ENCODE measurements at regions not wholly inside any gene's neighbourhood (a gene's known extent, or its start where the extent isn't known, plus 50 kb on each side); places are given as distances from the start of the nearest gene placed in this dataset.
"Not testable (repeated sequence)": the region's sequence is repeated elsewhere in the genome, so short reads cannot be mapped to it uniquely, and the experiment has no call there.

GRCh38 chr5:56310711-56311204 is 77.6 kb upstream of the ANKRD55 start:
- DNase-seq, result no peak

GRCh38 chr5:56309262-56309826 is 76.2 kb upstream of the ANKRD55 start:
- no peak for DNase-seq

GRCh38 chr5:56307714-56308333 is 74.7 kb upstream of the ANKRD55 start:
- no peak for DNase-seq

- DNase-seq, result no peak
These were observed 73.5 kb upstream of the ANKRD55 start for GRCh38 chr5:56306433-56307150.

- no peak for DNase-seq
These were observed 72.1 kb upstream of the ANKRD55 start for GRCh38 chr5:56305001-56305950.

GRCh38 chr5:56303511-56303910 is 70.4 kb upstream of the ANKRD55 start:
- DNase-seq, result no peak

GRCh38 chr5:56302027-56302426 is 68.9 kb upstream of the ANKRD55 start:
- no peak for DNase-seq

GRCh38 chr5:56301069-56301468 is 67.9 kb upstream of the ANKRD55 start:
- DNase-seq, result no peak

- no peak for DNase-seq
These were observed 66.1 kb upstream of the ANKRD55 start for GRCh38 chr5:56299212-56299611.

GRCh38 chr5:56298336-56299090 is 65.4 kb upstream of the ANKRD55 start:
- DNase-seq, result no peak

- no peak for DNase-seq
These were observed 64.7 kb upstream of the ANKRD55 start for GRCh38 chr5:56297851-56298250.

GRCh38 chr5:56295311-56295710 is 62.2 kb upstream of the ANKRD55 start:
- DNase-seq, result not testable (repeated sequence)

- no peak for DNase-seq
These were observed 61.2 kb upstream of the ANKRD55 start for GRCh38 chr5:56294354-56294753.

- not testable (repeated sequence) for DNase-seq
These were observed 59.7 kb upstream of the ANKRD55 start for GRCh38 chr5:56292874-56293273.

- DNase-seq, result no peak
These were observed 58.7 kb upstream of the ANKRD55 start for GRCh38 chr5:56291661-56292374.

- DNase-seq, result no peak
These were observed 58.0 kb upstream of the ANKRD55 start for GRCh38 chr5:56291079-56291643.

- DNase-seq, result no peak
These were observed 57.4 kb upstream of the ANKRD55 start for GRCh38 chr5:56290378-56291078.

- DNase-seq, result no peak
These were observed 56.5 kb upstream of the ANKRD55 start for GRCh38 chr5:56289602-56289987.

GRCh38 chr5:56288873-56289601 is 55.9 kb upstream of the ANKRD55 start:
- DNase-seq, result no peak

Data from NCI-H510A treated with DMSO at 0.1 percent for 48 hours (cell line).